ENCODE measurements at regions not wholly inside any gene's neighbourhood (a gene's known extent, or its start where the extent isn't known, plus 50 kb on each side); places are given as distances from the start of the nearest gene placed in this dataset.
"Not testable (repeated sequence)": the region's sequence is repeated elsewhere in the genome, so short reads cannot be mapped to it uniquely, and the experiment has no call there.

- no peak for DNase-seq (ENCODE audit: low read depth in 2 of 2)
Observed at GRCh38 chr3:130800829-130801228, 54.2 kb upstream of the PIK3R4 start.

GRCh38 chr3:130801473-130801872, 54.8 kb upstream of the PIK3R4 start:
- no peak for DNase-seq (ENCODE audit: low read depth in 2 of 2)

- no peak for DNase-seq (ENCODE audit: low read depth in 2 of 2)
Observed at GRCh38 chr3:130811557-130811956, 64.9 kb upstream of the PIK3R4 start.

GRCh38 chr3:130814691-130815472, 68.3 kb upstream of the PIK3R4 start:
- DNase-seq (ENCODE audit: low read depth in 2 of 2): no peak

- DNase-seq (ENCODE audit: low read depth in 2 of 2): no peak
Observed at GRCh38 chr3:130816561-130817445, 70.2 kb upstream of the PIK3R4 start.

- DNase-seq (ENCODE audit: low read depth in 2 of 2): not testable (repeated sequence)
Observed at GRCh38 chr3:130818066-130818465, 71.4 kb upstream of the PIK3R4 start.

- DNase-seq (ENCODE audit: low read depth in 2 of 2): peak; percentile 5 to 9
Observed at GRCh38 chr3:130820976-130821375, 72.9 kb upstream of the ATP2C1 start.

- DNase-seq (ENCODE audit: low read depth in 2 of 2): no peak
Observed at GRCh38 chr3:130821806-130822205, 72.1 kb upstream of the ATP2C1 start.

GRCh38 chr3:130823241-130823884, 70.5 kb upstream of the ATP2C1 start:
- no peak for DNase-seq (ENCODE audit: low read depth in 2 of 2)

GRCh38 chr3:130823996-130824395, 69.9 kb upstream of the ATP2C1 start:
- DNase-seq (ENCODE audit: low read depth in 2 of 2): no peak

- DNase-seq (ENCODE audit: low read depth in 2 of 2): no peak
Observed at GRCh38 chr3:130825762-130826299, 68.1 kb upstream of the ATP2C1 start.

- DNase-seq (ENCODE audit: low read depth in 2 of 2): no peak
Observed at GRCh38 chr3:130826516-130827182, 67.2 kb upstream of the ATP2C1 start.

GRCh38 chr3:130827486-130827885, 66.4 kb upstream of the ATP2C1 start:
- no peak for DNase-seq (ENCODE audit: low read depth in 2 of 2)

GRCh38 chr3:130828948-130829947, 64.6 kb upstream of the ATP2C1 start:
- DNase-seq (ENCODE audit: low read depth in 2 of 2): no peak

- DNase-seq (ENCODE audit: low read depth in 2 of 2): no peak
Observed at GRCh38 chr3:130831719-130832400, 62.0 kb upstream of the ATP2C1 start.

- DNase-seq (ENCODE audit: low read depth in 2 of 2): not testable (repeated sequence)
Observed at GRCh38 chr3:130832401-130832746, 61.5 kb upstream of the ATP2C1 start.

GRCh38 chr3:130834476-130834875, 59.4 kb upstream of the ATP2C1 start:
- peak in 1 of 2 donors; percentile 4 for DNase-seq (ENCODE audit: low read depth in 2 of 2)

- no peak for DNase-seq (ENCODE audit: low read depth in 2 of 2)
Observed at GRCh38 chr3:130835483-130835882, 58.4 kb upstream of the ATP2C1 start.

GRCh38 chr3:130838898-130839600, 54.8 kb upstream of the ATP2C1 start:
- no peak for DNase-seq (ENCODE audit: low read depth in 2 of 2)
